HL-60 (cell line): ENCODE measurements at regions not wholly inside any gene's neighbourhood (a gene's known extent, or its start where the extent isn't known, plus 50 kb on each side); places are given as distances from the start of the nearest gene placed in this dataset.
"Not testable (repeated sequence)": the region's sequence is repeated elsewhere in the genome, so short reads cannot be mapped to it uniquely, and the experiment has no call there.

ENCODE experiments used
- DNase-seq, 2 experiments: peaks; one replicate each; pipeline ENCODE4 v3.0.0-alpha.2; 2010 to 2020; ENCODE audit warnings: low read depth in 1 of 2, low spot score in 1 of 2
- H3K27ac ChIP-seq: fragments of 250-450 bp; sonication (Bioruptor Pico); replicated peaks from 2 replicates; pipeline ENCODE4 v1.5.1; 2020; ENCODE audit warnings: mild to moderate bottlenecking, moderate library complexity
- H3K27me3 ChIP-seq: fragments of 250-450 bp; sonication (Bioruptor Pico); 2 replicates; pipeline ENCODE4 v1.5.1; 2021; ENCODE audit warnings: mild to moderate bottlenecking, moderate library complexity; ENCODE audit not compliant: insufficient read depth, poor library complexity, severe bottlenecking
- H3K4me3 ChIP-seq: replicated peaks from 2 replicates; pipeline ENCODE4 v1.5.1; 2011; ENCODE audit warnings: mild to moderate bottlenecking, control low read depth, low read length; ENCODE audit not compliant: insufficient read depth
- CTCF ChIP-seq: IDR thresholded peaks from one replicate; pipeline ENCODE4 v1.5.1; 2011; ENCODE audit warnings: low read length, control low read depth, inconsistent platforms; ENCODE audit not compliant: insufficient read depth
- GABPA ChIP-seq: IDR thresholded peaks from 2 replicates; pipeline ENCODE4 v1.6.1; 2012; ENCODE audit warnings: low read depth
- POLR2AphosphoS5 ChIP-seq: IDR thresholded peaks from 2 replicates; pipeline ENCODE4 v1.6.1; 2012; ENCODE audit warnings: low read depth
- REST ChIP-seq: IDR thresholded peaks from 2 replicates; pipeline ENCODE4 v1.6.1; 2012; ENCODE audit warnings: low read depth; ENCODE audit not compliant: insufficient replicate concordance
- SPI1 ChIP-seq: IDR thresholded peaks from 2 replicates; pipeline ENCODE4 v1.6.1; 2012; ENCODE audit warnings: low read depth, mild to moderate bottlenecking, borderline replicate concordance

GRCh38 chrX:2632533-2633504 is 58.3 kb upstream of the CD99 start:
- no peak overlapping the region for H3K4me3 ChIP-seq
- peak in 1 of 2 experiments; percentile 6 for DNase-seq
- no peaks in the 10 kb centered on the region for H3K27me3 ChIP-seq
- H3K27ac ChIP-seq, result peak overlapping the region; percentile 41
- TF ChIP-seq REST (no peak), POLR2AphosphoS5 (no peak), CTCF (no peak), GABPA (no peak), SPI1 (no peak)

- no peaks in the 10 kb centered on the region for H3K27me3 ChIP-seq
- TF ChIP-seq POLR2AphosphoS5 (no peak), SPI1 (peak; percentile 63), GABPA (peak; percentile 68), REST (no peak), CTCF (no peak)
- H3K4me3 ChIP-seq, result no peak overlapping the region
- DNase-seq, result peak; percentile 47 to 49
- peak overlapping the region; percentile 41 for H3K27ac ChIP-seq
Observed at GRCh38 chrX:2631743-2632532, 59.2 kb upstream of the CD99 start.

GRCh38 chrX:2630935-2631742 is 60.0 kb upstream of the CD99 start:
- peak overlapping the region; percentile 62 for H3K27ac ChIP-seq
- not testable (repeated sequence) for H3K4me3 ChIP-seq, H3K27me3 ChIP-seq
- TF ChIP-seq GABPA, result peak; percentile 61
- DNase-seq, result peak in 1 of 2 experiments; percentile 34
